Neural cell (in vitro differentiated cells): ENCODE measurements at regions not wholly inside any gene's neighbourhood (a gene's known extent, or its start where the extent isn't known, plus 50 kb on each side); places are given as distances from the start of the nearest gene placed in this dataset.

Experiments used
- H2AFZ ChIP-seq: fragments of 200-600, 300-800 bp; sonication (generic), shearing (Covaris generic); 2 replicates; pipeline ENCODE4 v1.6.0; 2014; ENCODE audit warnings: low read depth, mild to moderate bottlenecking, antibody characterized with exemption, low read length, moderate library complexity
- H3F3A ChIP-seq: fragments of 200-600 bp; shearing (Covaris generic); 2 replicates; pipeline ENCODE4 v1.6.1; 2016; ENCODE audit warnings: mild to moderate bottlenecking, moderate library complexity, mixed read lengths, antibody characterized with exemption, low read length; ENCODE audit not compliant: insufficient read depth, poor library complexity, severe bottlenecking
- H3K27ac ChIP-seq: fragments of 200-600, 300-800 bp; sonication (generic), shearing (Covaris generic); 2 replicates; pipeline ENCODE4 v1.5.1; 2014; ENCODE audit warnings: mild to moderate bottlenecking, low read length, moderate library complexity
- H3K27me3 ChIP-seq: fragments of 300-800, 200-600 bp; sonication (generic), shearing (Covaris generic); 2 replicates; pipeline ENCODE4 v1.6.0; 2014; ENCODE audit warnings: mild to moderate bottlenecking, low read depth, low read length, moderate library complexity; ENCODE audit not compliant: insufficient read depth
- H3K36me3 ChIP-seq: fragments of 300-800, 200-600 bp; sonication (generic), shearing (Covaris generic); 2 replicates; pipeline ENCODE4 v1.5.1; 2014; ENCODE audit warnings: mild to moderate bottlenecking, antibody characterized with exemption, low read length, moderate library complexity; ENCODE audit not compliant: insufficient read depth
- H3K4me2 ChIP-seq: fragments of 300-800, 200-600 bp; sonication (generic), shearing (Covaris generic); 2 replicates; pipeline ENCODE4 v1.6.0; 2014; ENCODE audit warnings: mild to moderate bottlenecking, low read length
- H3K4me3 ChIP-seq: fragments of 300-800, 200-600 bp; sonication (generic), shearing (Covaris generic); 2 replicates; pipeline ENCODE4 v1.5.1; 2014; ENCODE audit warnings: mild to moderate bottlenecking, low read length, moderate library complexity
- H3K79me2 ChIP-seq: fragments of 200-600 bp; shearing (Covaris generic); replicated peaks from 2 replicates; pipeline ENCODE4 v1.6.0; 2014; ENCODE audit warnings: mild to moderate bottlenecking, low read length, moderate library complexity; ENCODE audit not compliant: insufficient read depth
- H3K9ac ChIP-seq: fragments of 300-800, 200-600 bp; sonication (generic), shearing (Covaris generic); 2 replicates; pipeline ENCODE4 v1.6.1; 2016; ENCODE audit warnings: mild to moderate bottlenecking, low read length, mixed read lengths
- H3K9me2 ChIP-seq: fragments of 200-600 bp; shearing (Covaris generic); 2 replicates; pipeline ENCODE4 v1.6.1; 2016; ENCODE audit warnings: mild to moderate bottlenecking, low read length, mixed read lengths; ENCODE audit not compliant: insufficient read depth
- H3K9me3 ChIP-seq: fragments of 200-600, 300-800 bp; sonication (generic), shearing (Covaris generic); 2 replicates; pipeline ENCODE4 v1.6.1; 2016; ENCODE audit warnings: mild to moderate bottlenecking, mixed run types, low read length, moderate library complexity, mixed read lengths
- H4K20me1 ChIP-seq: fragments of 200-600 bp; shearing (Covaris generic); 2 replicates; pipeline ENCODE4 v1.6.1; 2016; ENCODE audit warnings: mild to moderate bottlenecking, mixed run types; ENCODE audit not compliant: insufficient read depth
- CTCF ChIP-seq: fragments of 450-650 bp; IDR thresholded peaks from 2 replicates; pipeline ENCODE4 v1.5.1; 2014; ENCODE audit warnings: antibody characterized with exemption, mild to moderate bottlenecking, moderate library complexity; ENCODE audit not compliant: poor library complexity, severe bottlenecking
- EP300 ChIP-seq: fragments of 450-650 bp; conservative IDR thresholded peaks from 2 replicates; pipeline ENCODE4 v1.6.1; 2014; ENCODE audit warnings: antibody characterized with exemption, mild to moderate bottlenecking, moderate library complexity; ENCODE audit not compliant: poor library complexity, severe bottlenecking
- EZH2 ChIP-seq: fragments of 200-600, 300-800 bp; shearing (Covaris generic), sonication (generic); IDR thresholded peaks from 2 replicates; pipeline ENCODE4 v1.6.1; 2014; ENCODE audit warnings: antibody characterized with exemption, low read length, borderline replicate concordance, mild to moderate bottlenecking; ENCODE audit not compliant: insufficient read depth, poor library complexity, severe bottlenecking
- MXI1 ChIP-seq: fragments of 450-650 bp; conservative IDR thresholded peaks from 2 replicates; pipeline ENCODE4 v1.6.1; 2014; ENCODE audit warnings: antibody characterized with exemption, mild to moderate bottlenecking; ENCODE audit not compliant: poor library complexity, severe bottlenecking
- POLR2AphosphoS5 ChIP-seq: IDR thresholded peaks from 2 replicates; pipeline ENCODE4 v1.6.1; 2012
- RAD21 ChIP-seq: fragments of 450-650 bp; conservative IDR thresholded peaks from 2 replicates; pipeline ENCODE4 v1.6.1; 2014; ENCODE audit warnings: antibody characterized with exemption, mild to moderate bottlenecking, moderate library complexity
- REST ChIP-seq: IDR thresholded peaks from 2 replicates; pipeline ENCODE4 v1.6.1; 2012; ENCODE audit warnings: borderline replicate concordance
- SMC3 ChIP-seq: fragments of 450-650 bp; conservative IDR thresholded peaks from 2 replicates; pipeline ENCODE4 v1.6.1; 2014; ENCODE audit warnings: antibody characterized with exemption, mild to moderate bottlenecking, moderate library complexity; ENCODE audit not compliant: poor library complexity
- TAF1 ChIP-seq: IDR thresholded peaks from 2 replicates; pipeline ENCODE4 v1.6.1; 2012; ENCODE audit warnings: low read depth

- Histone ChIP-seq H3F3A (no peaks in the 10 kb centered on the region), H4K20me1 (no peaks in the 10 kb centered on the region), H3K9me3 (no peaks in the 10 kb centered on the region), H3K36me3 (no peaks in the 10 kb centered on the region), H3K27ac (no peak overlapping the region), H3K9me2 (no peaks in the 10 kb centered on the region), H3K4me3 (no peak overlapping the region), H2AFZ (no peak overlapping the region), H3K27me3 (no peaks in the 10 kb centered on the region), H3K9ac (no peak overlapping the region), H3K79me2 (no peaks in the 10 kb centered on the region), H3K4me2 (no peak overlapping the region)
- TF ChIP-seq CTCF (no peak), RAD21 (no peak), REST (no peak), POLR2AphosphoS5 (no peak), EP300 (no peak), EZH2 (no peak), SMC3 (no peak), MXI1 (no peak), TAF1 (no peak)
These were observed 103.7 kb upstream of the PDE3A start for GRCh38 chr12:20264608-20265114.

- Histone ChIP-seq H3K36me3 (no peaks in the 10 kb centered on the region), H3K4me3 (no peak overlapping the region), H3K79me2 (no peaks in the 10 kb centered on the region), H3K9ac (no peak overlapping the region), H3F3A (no peaks in the 10 kb centered on the region), H3K9me2 (no peaks in the 10 kb centered on the region), H3K9me3 (no peaks in the 10 kb centered on the region), H4K20me1 (no peaks in the 10 kb centered on the region), H2AFZ (no peak overlapping the region), H3K27ac (no peak overlapping the region), H3K27me3 (no peaks in the 10 kb centered on the region), H3K4me2 (no peak overlapping the region)
- TF ChIP-seq TAF1: no peak
- no peak for TF ChIP-seq EP300
These were observed 100.1 kb upstream of the PDE3A start for GRCh38 chr12:20268121-20268732.

DNA sequence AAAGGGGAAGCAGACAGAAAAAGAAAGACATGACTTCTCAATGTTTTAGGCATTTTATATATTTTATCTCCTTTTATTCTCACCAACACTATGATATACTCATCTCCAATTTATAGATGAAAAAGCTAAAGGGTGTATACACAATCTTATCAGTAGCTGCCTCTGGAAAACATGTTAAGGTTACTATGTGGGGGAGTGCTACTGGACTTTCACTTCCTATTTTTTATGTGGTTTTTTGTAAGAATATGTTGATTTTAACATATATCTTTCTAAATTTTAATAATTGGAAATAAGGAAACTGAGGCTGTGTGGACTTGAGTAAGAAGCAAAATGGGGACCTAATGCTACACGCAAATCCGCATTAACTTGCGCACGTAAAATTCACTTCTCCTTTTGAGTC is 99.6 kb upstream of the PDE3A start:
- no peaks in the 10 kb centered on the region for H3K9me3 ChIP-seq
- no peaks in the 10 kb centered on the region for H3K27me3 ChIP-seq
- H3K9ac ChIP-seq: no peak overlapping the region
- no peak overlapping the region for H2AFZ ChIP-seq
- no peaks in the 10 kb centered on the region for H3K36me3 ChIP-seq
- no peaks in the 10 kb centered on the region for H3F3A ChIP-seq
- H3K27ac ChIP-seq: no peak overlapping the region
- TF ChIP-seq POLR2AphosphoS5: no peak
- no peak for TF ChIP-seq EZH2
- TF ChIP-seq REST: no peak
- TF ChIP-seq TAF1: no peak
- no peak for TF ChIP-seq EP300
- no peaks in the 10 kb centered on the region for H4K20me1 ChIP-seq
- H3K4me3 ChIP-seq: no peak overlapping the region
- H3K9me2 ChIP-seq: no peaks in the 10 kb centered on the region
- no peak overlapping the region for H3K4me2 ChIP-seq
- H3K79me2 ChIP-seq: no peaks in the 10 kb centered on the region
